ENCODE measurements at regions not wholly inside any gene's neighbourhood (a gene's known extent, or its start where the extent isn't known, plus 50 kb on each side); places are given as distances from the start of the nearest gene placed in this dataset.

- intact Hi-C loops (cut with micrococcal nuclease): no loop called here
- Histone ChIP-seq H3K9me2 (ENCODE audit: insufficient read depth) (no peaks in the 10 kb centered on the region), H3K79me2 (ENCODE audit: insufficient read depth, low read length) (no peaks in the 10 kb centered on the region), H4K20me1 (ENCODE audit: insufficient read depth) (no peaks in the 10 kb centered on the region), H3K4me3 (replicated peaks in 1 of 2; ENCODE audit: low read depth in 1 of 2, low read length in 2 of 2) (no peak overlapping the region), H2AFZ (ENCODE audit: low read depth, low read length, poor library complexity, severe bottlenecking) (no peak overlapping the region), H3K4me2 (ENCODE audit: low read length) (no peak overlapping the region), H3K27me3 (ENCODE audit: insufficient read depth, low read length) (no peaks in the 10 kb centered on the region), H3K36me3 (ENCODE audit: control insufficient read depth in 1 of 2, insufficient read depth in 2 of 2, low read length in 2 of 2) (no peaks in the 10 kb centered on the region), H3K9ac (ENCODE audit: low read length) (no peak overlapping the region), H3K27ac (ENCODE audit: low read depth, low read length) (no peak overlapping the region), H3K9me3 (ENCODE audit: control insufficient read depth in 1 of 2, insufficient read depth in 1 of 2, low read depth in 1 of 2, low read length in 2 of 2) (no peaks in the 10 kb centered on the region), H3K4me1 (ENCODE audit: control insufficient read depth in 1 of 2, insufficient read depth in 2 of 2, low read length in 2 of 2) (no peaks in the 10 kb centered on the region)
- BruUV-seq (replicated peaks): no TSS peak
- DNase-seq (ENCODE audit: low read depth, low spot score) (no peak), ATAC-seq (no peak)
- CTCF ChIA-PET: no interaction called here
- RAD21 ChIA-PET (ENCODE audit: low non-redundant PET in 1 of 2, low total read pairs in 2 of 2, uncharacterized antibody in 2 of 2, unreplicated experiment in 2 of 2): no interaction called here
- POLR2A ChIA-PET: no interaction called here
- TF ChIP-seq MAX (IDR thresholded peaks at IDR 0.05): no peak
- no peak for TF ChIP-seq RAD21 (IDR thresholded peaks at IDR 0.05; ENCODE audit: low read depth)
- TF ChIP-seq ZNF274 (IDR thresholded peaks at IDR 0.05; ENCODE audit: low read depth, low read length): no peak
- TF ChIP-seq POLR2AphosphoS5 (IDR thresholded peaks at IDR 0.05; ENCODE audit: low read depth, low read length): no peak
- TF ChIP-seq JUND (IDR thresholded peaks at IDR 0.05): no peak
- no peak for TF ChIP-seq CBX3 (IDR thresholded peaks at IDR 0.05; ENCODE audit: low read depth)
- TF ChIP-seq EGR1 (IDR thresholded peaks at IDR 0.05; ENCODE audit: low read depth): no peak
- no peak for TF ChIP-seq EZH2phosphoT487 (IDR thresholded peaks at IDR 0.05; ENCODE audit: borderline replicate concordance)
- no peak for TF ChIP-seq POLR2A (IDR thresholded peaks at IDR 0.05; ENCODE audit: borderline replicate concordance, extremely low read depth, insufficient read depth, insufficient read length)
- no peak for TF ChIP-seq REST (IDR thresholded peaks at IDR 0.05; ENCODE audit: low read depth)
- no peak for TF ChIP-seq ZFX (IDR thresholded peaks at IDR 0.05)
- no peak for TF ChIP-seq ATF3 (IDR thresholded peaks at IDR 0.05)
- TF ChIP-seq CEBPB (IDR thresholded peaks at IDR 0.05; ENCODE audit: low read depth): no peak
- TF ChIP-seq SP1 (IDR thresholded peaks at IDR 0.05; ENCODE audit: low read depth): no peak
- no peak for TF ChIP-seq ELF1 (IDR thresholded peaks at IDR 0.05; ENCODE audit: borderline replicate concordance, low read depth)
- TF ChIP-seq ZBTB33 (IDR thresholded peaks at IDR 0.05; ENCODE audit: extremely low read depth, insufficient replicate concordance, low read length): no peak
- TF ChIP-seq SRF (IDR thresholded peaks at IDR 0.05; ENCODE audit: low read depth): no peak
- no peak for TF ChIP-seq YY1 (IDR thresholded peaks at IDR 0.05; ENCODE audit: extremely low read depth, insufficient replicate concordance, low read depth, low read length)
Observed at GRCh38 chr6:115067690-115068447, 725.0 kb upstream of the HS3ST5 start.
